ENCODE measurements at regions not wholly inside any gene's neighbourhood (a gene's known extent, or its start where the extent isn't known, plus 50 kb on each side); places are given as distances from the start of the nearest gene placed in this dataset.

GRCh38 chr2:184041077-184041476, 557.3 kb upstream of the ZNF804A start:
- TF ChIP-seq CTCF (conservative IDR thresholded peaks at IDR 0.05 in 1 of 2, IDR thresholded peaks at IDR 0.05 in 1 of 2; ENCODE audit: extremely low read depth in 1 of 2, insufficient read depth in 1 of 2, low read depth in 1 of 2, low read length in 2 of 2) (no peak), EZH2 (IDR thresholded peaks at IDR 0.05; ENCODE audit: borderline replicate concordance, low read length) (no peak)

All from mammary epithelial cell (primary cell).